MV-4-11 (cell line): ENCODE measurements at regions not wholly inside any gene's neighbourhood (a gene's known extent, or its start where the extent isn't known, plus 50 kb on each side); places are given as distances from the start of the nearest gene placed in this dataset.

Experiments
- DNase-seq: peaks from one replicate; lab custom pipeline; 2025; lab: John Stamatoyannopoulos, UW

- DNase-seq = no peak
These were observed 577.9 kb upstream of the ZFP42 start for GRCh38 chr4:187417721-187418120.

GRCh38 chr4:187422655-187423054, 572.9 kb upstream of the ZFP42 start:
- DNase-seq = no peak

DNA sequence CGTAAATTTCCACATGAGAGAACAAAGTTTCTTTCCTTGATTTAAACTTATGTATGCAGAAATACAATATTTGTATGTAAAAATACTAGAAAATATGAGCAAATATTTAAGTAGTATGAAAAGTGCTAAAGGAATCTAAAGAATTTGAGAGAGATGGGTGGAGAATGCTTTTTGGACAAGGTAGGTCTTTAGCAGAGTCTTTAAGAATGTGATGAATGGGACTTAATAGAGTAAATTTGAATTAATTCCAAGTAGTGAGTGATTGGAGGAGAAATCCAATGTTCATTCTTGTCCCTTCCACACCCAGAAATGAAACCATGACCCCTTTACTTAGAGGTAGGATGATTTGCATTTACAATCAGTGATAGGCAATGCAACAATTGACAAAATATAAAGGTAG, 570.9 kb upstream of the ZFP42 start:
- DNase-seq = no peak

DNA sequence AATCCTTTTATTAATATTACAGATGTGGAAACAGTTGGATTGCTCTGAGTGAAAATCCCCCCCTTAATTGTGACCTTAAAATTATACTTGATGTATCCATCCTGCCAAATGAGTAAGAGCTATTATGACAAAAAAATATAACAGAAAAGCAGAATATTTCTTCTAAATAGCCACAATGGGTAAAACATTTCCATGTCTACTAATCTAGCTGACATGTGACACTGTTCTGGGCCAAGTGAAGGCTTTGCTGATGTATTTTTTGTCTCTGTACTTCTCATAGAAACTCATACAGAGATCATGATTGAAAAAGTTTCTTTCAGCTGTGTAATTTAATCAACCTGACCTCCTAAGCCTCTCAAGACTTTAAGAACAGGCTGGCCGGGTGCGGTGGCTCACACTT, 569.1 kb upstream of the ZFP42 start:
- DNase-seq = no peak

- no peak for DNase-seq
These were observed 563.3 kb upstream of the ZFP42 start for GRCh38 chr4:187432310-187432709.

DNA sequence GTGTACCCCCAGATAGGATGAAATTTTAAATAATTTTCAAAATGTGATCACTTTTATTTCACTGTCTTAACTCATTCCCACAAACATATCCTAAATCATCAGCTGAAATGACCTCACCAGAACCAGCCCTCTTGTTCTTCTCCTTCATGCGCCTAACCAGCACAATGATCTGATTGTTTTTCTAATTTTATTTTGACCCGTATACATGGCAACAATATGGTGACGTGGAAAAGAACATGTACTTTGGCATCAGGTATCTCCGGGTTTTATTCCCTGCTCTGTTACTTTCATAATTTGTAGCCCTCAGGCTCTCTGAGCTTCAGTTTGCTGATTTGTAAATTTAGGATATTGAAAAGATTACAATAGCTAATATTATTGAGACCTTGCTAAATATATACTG, 562.4 kb upstream of the ZFP42 start:
- no peak for DNase-seq

DNA sequence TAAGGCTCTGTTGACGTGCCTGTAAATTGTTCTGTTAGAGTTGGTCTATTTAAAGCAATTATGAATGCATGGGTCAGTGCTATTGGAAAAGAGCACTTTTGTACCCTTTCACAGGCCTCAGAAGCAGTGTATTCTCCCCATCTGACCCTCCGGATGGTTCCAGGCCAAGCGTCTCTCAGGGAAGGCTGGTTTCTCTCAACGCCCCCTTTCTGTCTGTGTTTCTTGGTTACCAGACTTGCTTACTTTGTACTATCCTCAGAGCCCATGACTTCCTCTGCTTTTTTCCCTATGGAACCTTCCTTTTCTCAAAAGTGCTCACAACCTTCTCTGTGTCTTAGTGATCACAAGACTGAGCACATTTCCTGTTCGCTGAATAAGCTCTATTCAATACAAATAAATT, 559.3 kb upstream of the ZFP42 start:
- DNase-seq = no peak

GRCh38 chr4:187444061-187444460, 551.5 kb upstream of the ZFP42 start:
- DNase-seq = no peak

DNA sequence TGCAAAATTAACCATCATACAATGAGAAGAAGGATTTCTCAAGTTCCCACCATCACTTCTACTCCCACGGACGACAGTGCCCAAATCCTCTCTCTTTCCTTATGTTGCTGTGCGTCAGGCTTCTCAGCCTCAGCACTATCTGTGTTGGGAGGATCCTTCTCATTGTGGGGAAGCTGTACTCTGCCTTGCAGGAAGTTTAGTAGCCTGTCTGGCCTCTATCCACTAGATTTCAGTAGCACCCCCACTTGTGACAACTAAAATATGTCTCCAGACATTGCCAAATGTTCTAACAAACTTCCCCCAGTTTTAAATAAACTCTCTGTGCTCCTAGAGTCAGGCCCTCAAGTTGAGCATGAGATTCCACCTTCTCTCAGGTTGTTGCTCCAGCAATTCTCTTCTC, 545.9 kb upstream of the ZFP42 start:
- no peak for DNase-seq

GRCh38 chr4:187451776-187452175, 543.8 kb upstream of the ZFP42 start:
- no peak for DNase-seq

DNA sequence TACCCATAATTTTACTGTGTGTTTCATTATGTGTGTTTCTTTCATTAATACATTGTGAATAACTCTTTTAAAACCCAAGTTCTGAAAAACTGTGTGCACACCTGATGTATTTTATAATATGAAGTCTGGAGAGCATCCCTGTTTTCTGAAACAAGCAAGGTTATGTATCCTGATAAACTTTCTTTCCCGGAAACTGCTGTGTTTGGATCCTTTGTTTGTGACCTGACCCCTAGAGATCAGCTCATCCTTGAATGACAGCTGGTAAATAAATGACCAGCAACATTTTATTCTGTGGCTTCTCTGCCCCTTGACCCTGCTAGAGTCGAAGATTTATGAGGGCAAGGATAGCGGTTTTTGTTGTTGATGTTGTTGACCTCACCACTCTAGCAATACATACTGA, 535.6 kb upstream of the ZFP42 start:
- DNase-seq = no peak

DNA sequence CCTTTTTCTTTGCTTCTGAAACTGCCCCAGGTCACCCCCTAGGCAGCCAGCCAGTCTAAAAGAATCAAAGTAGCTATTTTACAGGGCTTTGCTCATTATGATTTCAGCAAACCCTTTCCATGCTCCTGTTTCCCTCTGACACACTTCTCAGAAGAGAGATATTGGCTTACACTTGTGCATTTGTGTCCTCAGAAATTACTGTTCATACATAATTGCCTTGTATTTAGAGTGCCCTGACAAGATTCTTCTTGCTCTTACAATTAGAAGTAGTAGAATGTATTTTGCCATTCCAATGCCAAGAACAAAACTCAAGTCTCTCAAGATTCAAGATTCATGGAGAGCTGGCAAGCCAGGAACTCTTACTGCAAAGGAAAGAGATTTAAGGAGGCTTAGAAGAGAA, 531.0 kb upstream of the ZFP42 start:
- peak; percentile 8 for DNase-seq

GRCh38 chr4:187467224-187467623, 528.3 kb upstream of the ZFP42 start:
- no peak for DNase-seq

DNA sequence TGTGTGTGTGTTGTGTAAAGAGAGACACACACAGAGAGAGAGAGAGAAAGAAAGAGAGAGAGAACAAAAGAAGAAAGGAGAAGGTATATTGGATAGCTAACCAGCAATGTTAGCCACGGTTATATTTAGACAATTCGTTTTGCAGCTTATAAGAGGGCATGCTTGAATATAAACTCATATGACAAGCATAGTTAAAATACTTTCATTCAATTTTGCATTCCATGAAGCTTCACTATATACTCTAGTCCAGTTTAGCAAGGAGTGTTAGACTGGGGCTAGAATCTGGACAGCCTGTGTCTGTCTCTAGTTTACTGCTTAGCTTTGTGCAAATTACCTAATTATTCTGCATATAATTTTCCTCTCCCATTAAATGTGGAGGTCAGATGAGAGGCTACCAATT, 525.9 kb upstream of the ZFP42 start:
- no peak for DNase-seq

GRCh38 chr4:187470061-187470460, 525.5 kb upstream of the ZFP42 start:
- no peak for DNase-seq

DNA sequence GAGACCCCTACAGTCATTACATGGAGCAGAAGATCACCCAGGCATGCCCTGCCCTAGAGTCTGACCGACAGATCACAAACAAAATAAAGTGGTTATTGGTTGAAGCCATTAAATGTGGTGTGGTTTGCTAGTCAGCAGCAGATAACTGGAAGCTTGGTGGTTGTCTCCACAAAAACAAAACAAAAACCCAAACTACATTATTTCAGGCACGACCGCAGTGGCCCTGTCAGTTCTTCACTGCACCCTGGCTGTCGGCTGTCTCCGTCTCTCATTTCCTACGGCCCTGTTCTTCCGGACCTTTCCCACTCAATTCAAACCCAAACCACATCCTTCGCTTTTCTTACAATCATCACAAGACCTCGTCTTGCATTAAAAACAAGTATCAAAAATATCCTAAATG, 521.3 kb upstream of the ZFP42 start:
- no peak for DNase-seq

- no peak for DNase-seq
These were observed 519.7 kb upstream of the ZFP42 start for GRCh38 chr4:187475901-187476300.

DNA sequence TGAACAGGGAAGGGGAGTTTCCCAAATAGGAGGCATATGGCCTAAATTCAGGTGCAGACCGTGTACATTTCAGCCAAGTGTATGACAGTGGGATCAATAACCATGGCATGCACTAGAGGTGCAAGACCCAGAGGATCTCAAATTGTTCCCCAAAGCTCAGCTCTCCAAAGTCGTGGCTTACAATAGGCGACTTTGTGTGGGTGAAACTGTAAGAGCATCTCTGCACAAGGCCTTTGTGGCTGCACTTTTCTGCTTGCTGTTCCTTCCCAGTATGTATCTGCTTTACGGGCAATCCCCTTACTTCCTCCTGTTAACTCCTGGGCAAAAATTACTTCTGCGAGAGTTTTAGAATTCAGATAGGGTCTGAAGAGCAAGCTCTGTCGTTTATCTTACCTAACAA, 518.3 kb upstream of the ZFP42 start:
- peak; percentile 80 for DNase-seq

DNA sequence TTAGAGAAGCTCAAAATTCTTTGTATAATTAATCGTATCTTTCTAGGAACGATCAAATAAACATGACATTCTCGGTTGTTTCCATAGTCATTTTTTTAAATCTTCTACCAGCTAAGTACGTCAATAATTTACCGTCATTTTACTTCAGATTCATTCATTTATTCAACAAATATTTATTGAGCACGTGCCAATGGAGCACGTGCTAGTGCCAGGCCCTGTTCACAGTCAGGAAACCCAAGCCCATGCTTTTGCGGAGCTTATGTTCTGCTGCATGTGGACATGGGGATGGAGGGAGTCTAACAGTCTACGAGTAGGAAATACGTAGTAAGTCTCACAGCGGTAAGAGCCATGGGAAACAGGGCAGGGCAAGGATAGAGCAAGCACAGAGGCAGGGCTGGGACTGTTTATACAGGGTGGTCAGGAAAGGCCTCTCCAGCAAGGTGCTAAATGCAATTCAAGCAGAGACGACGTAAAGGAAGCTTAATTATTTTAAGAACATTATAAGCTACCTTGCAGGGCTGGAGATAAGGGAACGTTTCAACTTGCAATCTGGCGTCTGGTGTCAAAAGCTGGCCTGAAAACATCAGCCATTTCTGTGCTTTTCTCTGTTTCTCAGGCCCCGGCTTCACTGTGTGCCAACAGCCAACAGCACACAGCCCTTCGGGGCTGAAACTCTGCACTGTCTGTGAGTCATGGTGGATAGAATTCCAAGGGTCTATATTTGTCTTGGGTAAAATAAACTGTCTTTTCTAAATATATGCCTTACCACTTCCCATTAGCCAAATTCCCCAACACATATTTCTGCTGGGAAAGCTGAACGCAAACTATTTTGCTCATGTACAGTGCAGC, 517.1 kb upstream of the ZFP42 start:
- peak; percentile 12 for DNase-seq

DNA sequence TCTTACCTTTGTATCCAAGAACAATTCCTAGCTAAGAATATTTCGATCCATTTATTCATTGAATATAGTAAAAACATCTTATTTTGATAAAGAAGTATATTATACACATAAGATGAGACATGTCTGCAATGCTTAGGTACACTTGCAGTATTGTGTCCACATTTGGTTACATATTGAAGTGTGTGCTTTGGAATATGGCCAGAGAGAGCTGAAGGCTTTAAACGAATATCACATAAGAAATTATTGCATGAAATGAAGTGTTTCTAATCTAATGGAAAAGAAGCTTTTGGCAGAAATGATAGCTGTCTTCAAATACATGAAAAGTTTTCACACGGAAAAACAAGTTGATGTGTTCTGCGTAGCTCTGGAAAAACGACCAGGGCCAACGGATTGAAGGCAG, 516.1 kb upstream of the ZFP42 start:
- DNase-seq = no peak

GRCh38 chr4:187480146-187481145, 515.1 kb upstream of the ZFP42 start:
- DNase-seq = peak; percentile 43

GRCh38 chr4:187484186-187484585, 511.4 kb upstream of the ZFP42 start:
- no peak for DNase-seq

DNA sequence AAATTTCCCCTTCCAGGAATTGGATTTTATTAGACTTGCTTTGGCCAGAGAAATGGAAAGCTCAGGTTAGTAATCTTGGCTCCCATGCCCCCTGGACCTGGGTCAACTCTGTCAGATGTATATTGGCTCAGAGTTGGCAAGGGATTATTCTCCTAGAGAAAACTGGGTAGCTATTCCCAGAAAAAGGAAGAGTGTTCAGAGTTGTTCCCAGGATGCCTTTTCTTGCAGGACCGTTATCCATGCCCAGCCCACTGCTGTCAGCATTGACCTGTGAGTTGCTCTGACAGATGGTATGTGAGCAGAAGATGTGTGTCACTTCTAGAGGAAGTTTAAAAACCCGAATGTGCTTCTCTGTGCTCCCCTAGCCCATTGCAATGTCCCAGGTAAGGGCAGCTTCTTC, 509.9 kb upstream of the ZFP42 start:
- no peak for DNase-seq
